ENCODE measurements at regions not wholly inside any gene's neighbourhood (a gene's known extent, or its start where the extent isn't known, plus 50 kb on each side); places are given as distances from the start of the nearest gene placed in this dataset.

- intact Hi-C loops (cut with DNase I), result no loop called here
- no peaks in the 10 kb centered on the region for H3K4me1 ChIP-seq (ENCODE audit: insufficient read depth)
- no peak for TF ChIP-seq EP300 (IDR thresholded peaks at IDR 0.05)
- no peak for TF ChIP-seq CTCF (IDR thresholded peaks at IDR 0.05)
- TF ChIP-seq POLR2A (IDR thresholded peaks at IDR 0.05), result no peak
- WGBS, 3 donors, result 51 to 71% (median 56%) methylated on average over 2 of the region's 2 CpGs
- no peaks in the 10 kb centered on the region for H3K36me3 ChIP-seq
- H3K27ac ChIP-seq, result no peak overlapping the region
- H3K4me3 ChIP-seq, result no peak overlapping the region
- H3K9me3 ChIP-seq, result no peaks in the 10 kb centered on the region
- no peak for DNase-seq
- no peaks in the 10 kb centered on the region for H3K27me3 ChIP-seq
Observed at GRCh38 chr16:35533683-35534082, 2074.3 kb downstream of the TP53TG3F start.

- intact Hi-C loops (cut with DNase I), result no loop called here
Observed at GRCh38 chr16:35543486-35543885, 2084.1 kb downstream of the TP53TG3F start.

GRCh38 chr16:35552763-35553162, 2093.4 kb downstream of the TP53TG3F start:
- Histone ChIP-seq H3K36me3 (no peaks in the 10 kb centered on the region), H3K27ac (no peak overlapping the region), H3K4me3 (no peak overlapping the region), H3K4me1 (ENCODE audit: insufficient read depth) (no peaks in the 10 kb centered on the region), H3K9me3 (no peaks in the 10 kb centered on the region), H3K27me3 (no peaks in the 10 kb centered on the region)
- DNase-seq, result no peak
- WGBS, 3 donors, result 43 to 60% (median 50%) methylated on average over 31 of the region's 31 CpGs
- intact Hi-C loops (cut with DNase I), result no loop called here
- TF ChIP-seq POLR2A (IDR thresholded peaks at IDR 0.05), result no peak
- no peak for TF ChIP-seq EP300 (IDR thresholded peaks at IDR 0.05)
- no peak for TF ChIP-seq CTCF (IDR thresholded peaks at IDR 0.05)

More at GRCh38 chr16:35543486-35543885, 2084.1 kb downstream of the TP53TG3F start:
- Histone ChIP-seq H3K9me3 (peaks cover 0 to 3% of the 10 kb centered on the region in 2 donors), H3K27me3 (no peaks in the 10 kb centered on the region), H3K4me3 (no peak overlapping the region), H3K36me3 (no peaks in the 10 kb centered on the region), H3K27ac (no peak overlapping the region), H3K4me1 (ENCODE audit: insufficient read depth) (no peaks in the 10 kb centered on the region)
- DNase-seq, result no peak
- WGBS, 3 donors, result 73 to 88% (median 77%) methylated on average over 25 to 27 of the region's 27 CpGs
- no peak for TF ChIP-seq POLR2A (IDR thresholded peaks at IDR 0.05)
- no peak for TF ChIP-seq CTCF (IDR thresholded peaks at IDR 0.05)
- no peak for TF ChIP-seq EP300 (IDR thresholded peaks at IDR 0.05)

GRCh38 chr16:35557731-35558130, 2098.3 kb downstream of the TP53TG3F start:
- no peak overlapping the region for H3K27ac ChIP-seq
- H3K36me3 ChIP-seq, result no peaks in the 10 kb centered on the region
- H3K4me3 ChIP-seq, result no peak overlapping the region
- H3K9me3 ChIP-seq, result no peaks in the 10 kb centered on the region
- TF ChIP-seq EP300 (IDR thresholded peaks at IDR 0.05) (no peak), CTCF (IDR thresholded peaks at IDR 0.05) (no peak), POLR2A (IDR thresholded peaks at IDR 0.05) (no peak)
- no peak for DNase-seq
- 59 to 78% (median 60%) methylated on average over 2 of the region's 2 CpGs for WGBS, 3 donors
- intact Hi-C loops (cut with DNase I), result no loop called here
- no peaks in the 10 kb centered on the region for H3K4me1 ChIP-seq (ENCODE audit: insufficient read depth)
- H3K27me3 ChIP-seq, result no peaks in the 10 kb centered on the region
